ENCODE measurements at regions not wholly inside any gene's neighbourhood (a gene's known extent, or its start where the extent isn't known, plus 50 kb on each side); places are given as distances from the start of the nearest gene placed in this dataset.
"Not testable (repeated sequence)": the region's sequence is repeated elsewhere in the genome, so short reads cannot be mapped to it uniquely, and the experiment has no call there.

- Mint-ChIP-seq H3K27me3 (peaks cover 27% of the 10 kb centered on the region), H3K27ac (ENCODE audit: low read depth) (no peak overlapping the region), H3K4me1 (no peaks in the 10 kb centered on the region), H3K9me3 (no peaks in the 10 kb centered on the region), H3K4me3 (no peak overlapping the region), H3K36me3 (ENCODE audit: insufficient read depth) (no peaks in the 10 kb centered on the region)
- no peak for ATAC-seq (replicated peaks; ENCODE audit: extremely low read depth, poor library complexity, severe bottlenecking)
- no peak for DNase-seq (ENCODE audit: low spot score in 2 of 2)
These were observed 82.9 kb upstream of the DGKG start for GRCh38 chr3:186444974-186445373.

GRCh38 chr3:186444288-186444687 is 82.3 kb upstream of the DGKG start:
- no peak for DNase-seq (ENCODE audit: low spot score in 2 of 2)
- Mint-ChIP-seq H3K36me3 (ENCODE audit: insufficient read depth) (no peaks in the 10 kb centered on the region), H3K4me1 (no peaks in the 10 kb centered on the region), H3K4me3 (no peak overlapping the region), H3K27me3 (peaks cover 27% of the 10 kb centered on the region), H3K9me3 (no peaks in the 10 kb centered on the region), H3K27ac (ENCODE audit: low read depth) (no peak overlapping the region)
- ATAC-seq (replicated peaks; ENCODE audit: extremely low read depth, poor library complexity, severe bottlenecking) = no peak

DNA sequence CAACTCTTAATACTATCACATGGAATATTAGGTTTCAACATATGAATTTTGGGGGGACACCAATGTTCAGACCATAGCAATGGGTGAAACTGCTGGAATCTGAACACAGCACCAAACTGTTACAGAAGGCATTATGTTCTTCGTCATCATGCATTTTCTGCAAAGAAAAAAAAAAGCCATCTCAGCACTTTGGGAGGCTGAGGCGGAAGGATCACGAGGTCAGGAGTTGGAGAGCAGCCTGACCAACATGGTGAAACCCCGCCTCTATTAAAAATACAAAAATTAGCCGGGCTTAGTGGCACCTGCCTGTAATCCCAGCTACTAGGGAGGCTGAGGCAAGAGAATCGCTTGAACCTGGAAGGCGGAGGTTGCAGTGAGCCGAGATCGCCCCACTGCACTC is 80.9 kb upstream of the DGKG start:
- not testable (repeated sequence) for H3K36me3 Mint-ChIP-seq (ENCODE audit: insufficient read depth); H3K4me3 Mint-ChIP-seq; ATAC-seq (replicated peaks; ENCODE audit: extremely low read depth, poor library complexity, severe bottlenecking); H3K27ac Mint-ChIP-seq (ENCODE audit: low read depth); H3K9me3 Mint-ChIP-seq; H3K4me1 Mint-ChIP-seq; DNase-seq (ENCODE audit: low spot score in 2 of 2)
- H3K27me3 Mint-ChIP-seq = peaks cover 24% of the 10 kb centered on the region

GRCh38 chr3:186442162-186442561 is 80.1 kb upstream of the DGKG start:
- peaks cover 18% of the 10 kb centered on the region for H3K27me3 Mint-ChIP-seq
- H3K4me1 Mint-ChIP-seq = no peaks in the 10 kb centered on the region
- H3K27ac Mint-ChIP-seq (ENCODE audit: low read depth) = no peak overlapping the region
- DNase-seq (ENCODE audit: low spot score in 2 of 2) (no peak), ATAC-seq (replicated peaks; ENCODE audit: extremely low read depth, poor library complexity, severe bottlenecking) (no peak)
- H3K4me3 Mint-ChIP-seq = no peak overlapping the region
- H3K9me3 Mint-ChIP-seq = no peaks in the 10 kb centered on the region
- H3K36me3 Mint-ChIP-seq (ENCODE audit: insufficient read depth) = no peaks in the 10 kb centered on the region

- no peaks in the 10 kb centered on the region for H3K9me3 Mint-ChIP-seq
- ATAC-seq (replicated peaks; ENCODE audit: extremely low read depth, poor library complexity, severe bottlenecking) (no peak), DNase-seq (ENCODE audit: low spot score in 2 of 2) (no peak)
- peaks cover 13% of the 10 kb centered on the region for H3K27me3 Mint-ChIP-seq
- H3K4me3 Mint-ChIP-seq = no peak overlapping the region
- no peaks in the 10 kb centered on the region for H3K4me1 Mint-ChIP-seq
- no peak overlapping the region for H3K27ac Mint-ChIP-seq (ENCODE audit: low read depth)
- H3K36me3 Mint-ChIP-seq (ENCODE audit: insufficient read depth) = no peaks in the 10 kb centered on the region
These were observed 78.9 kb upstream of the DGKG start for GRCh38 chr3:186440891-186441290.

GRCh38 chr3:186439725-186440124 is 77.7 kb upstream of the DGKG start:
- DNase-seq (ENCODE audit: low spot score in 2 of 2) = no peak

GRCh38 chr3:186435332-186435731 is 73.3 kb upstream of the DGKG start:
- DNase-seq (ENCODE audit: low spot score in 2 of 2); H3K4me1 Mint-ChIP-seq; H3K36me3 Mint-ChIP-seq (ENCODE audit: insufficient read depth); H3K27ac Mint-ChIP-seq (ENCODE audit: low read depth); H3K27me3 Mint-ChIP-seq; H3K4me3 Mint-ChIP-seq; ATAC-seq (replicated peaks; ENCODE audit: extremely low read depth, poor library complexity, severe bottlenecking); H3K9me3 Mint-ChIP-seq: not testable (repeated sequence)

More at GRCh38 chr3:186439725-186440124, 77.7 kb upstream of the DGKG start:
- Mint-ChIP-seq H3K36me3 (ENCODE audit: insufficient read depth) (no peaks in the 10 kb centered on the region), H3K4me1 (no peaks in the 10 kb centered on the region), H3K4me3 (no peak overlapping the region), H3K9me3 (no peaks in the 10 kb centered on the region), H3K27ac (ENCODE audit: low read depth) (no peak overlapping the region), H3K27me3 (peaks cover 1% of the 10 kb centered on the region)
- ATAC-seq (replicated peaks; ENCODE audit: extremely low read depth, poor library complexity, severe bottlenecking) = no peak

DNA sequence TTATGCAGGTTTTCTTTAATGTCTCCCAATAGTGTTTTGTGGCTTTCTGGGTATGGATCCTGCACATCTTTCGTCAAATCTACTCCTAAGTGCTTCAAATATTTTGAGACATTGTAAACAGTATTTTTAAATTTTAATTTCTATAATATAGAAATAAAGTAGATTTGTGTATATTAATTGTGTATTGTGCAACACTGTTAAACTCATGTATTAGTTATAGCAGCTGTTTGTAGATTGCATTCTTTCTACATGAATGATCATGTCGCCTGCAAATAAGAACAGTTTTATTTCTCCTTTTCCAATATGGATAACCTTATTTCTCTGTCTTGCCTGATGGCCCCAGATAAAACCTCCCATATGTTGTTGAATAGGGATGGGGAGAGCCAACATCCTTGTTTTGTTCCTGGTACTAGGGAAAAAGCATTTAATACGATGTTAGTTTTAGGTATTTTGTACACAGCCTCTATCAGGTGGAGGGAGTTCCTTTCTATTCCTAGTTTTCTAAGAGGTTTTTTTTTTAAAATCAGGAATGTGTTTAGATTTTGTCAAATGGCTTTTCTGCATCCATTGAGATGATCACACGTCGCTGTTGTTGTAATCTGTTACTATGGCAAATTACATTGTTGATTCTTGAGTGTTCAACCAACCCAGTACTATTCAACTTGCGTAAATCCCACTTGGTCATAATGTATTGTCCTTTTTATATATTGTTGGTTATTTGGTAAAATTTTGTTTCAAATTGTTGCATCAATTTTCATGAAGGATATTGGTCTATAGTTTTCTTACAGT is 71.1 kb upstream of the DGKG start:
- H3K36me3 Mint-ChIP-seq (ENCODE audit: insufficient read depth) = no peaks in the 10 kb centered on the region
- no peaks in the 10 kb centered on the region for H3K27me3 Mint-ChIP-seq
- H3K27ac Mint-ChIP-seq (ENCODE audit: low read depth) = no peak overlapping the region

DNA sequence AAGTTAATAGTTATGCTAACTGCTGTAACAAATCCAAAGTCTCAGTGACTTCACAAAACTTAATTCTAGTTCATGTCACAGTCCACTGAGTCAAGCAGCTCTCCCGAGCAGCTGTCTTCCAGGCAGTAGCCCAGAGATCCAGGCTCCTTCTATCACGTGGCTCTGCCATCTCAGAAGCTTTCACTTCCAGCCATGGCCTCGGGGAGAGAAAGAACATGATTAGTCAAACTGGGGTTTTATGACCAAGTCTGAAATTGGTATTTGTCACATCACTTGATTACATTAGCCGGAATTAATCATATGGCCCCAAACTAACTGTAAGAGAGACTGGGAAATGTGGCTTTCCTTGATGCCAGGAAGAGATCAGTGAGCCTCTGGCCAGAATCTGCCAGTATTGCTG is 70.2 kb upstream of the DGKG start:
- H3K4me1 Mint-ChIP-seq = no peaks in the 10 kb centered on the region

More for the DNA sequence above, 71.1 kb upstream of the DGKG start:
- no peaks in the 10 kb centered on the region for H3K4me1 Mint-ChIP-seq
- H3K9me3 Mint-ChIP-seq = no peaks in the 10 kb centered on the region
- no peak overlapping the region for H3K4me3 Mint-ChIP-seq
- ATAC-seq (replicated peaks; ENCODE audit: extremely low read depth, poor library complexity, severe bottlenecking) = no peak
- no peak for DNase-seq (ENCODE audit: low spot score in 2 of 2)

GRCh38 chr3:186427627-186428281 is 65.7 kb upstream of the DGKG start:
- Mint-ChIP-seq H3K27me3 (peaks cover 28% of the 10 kb centered on the region), H3K4me3 (no peak overlapping the region), H3K36me3 (ENCODE audit: insufficient read depth) (no peaks in the 10 kb centered on the region), H3K9me3 (no peaks in the 10 kb centered on the region), H3K27ac (ENCODE audit: low read depth) (no peak overlapping the region), H3K4me1 (no peaks in the 10 kb centered on the region)
- no peak for DNase-seq (ENCODE audit: low spot score in 2 of 2)
- no peak for ATAC-seq (replicated peaks; ENCODE audit: extremely low read depth, poor library complexity, severe bottlenecking)

More for the DNA sequence above, 70.2 kb upstream of the DGKG start:
- DNase-seq (ENCODE audit: low spot score in 2 of 2) = no peak
- Mint-ChIP-seq H3K36me3 (ENCODE audit: insufficient read depth) (no peaks in the 10 kb centered on the region), H3K27ac (ENCODE audit: low read depth) (no peak overlapping the region), H3K9me3 (no peaks in the 10 kb centered on the region), H3K4me3 (no peak overlapping the region), H3K27me3 (no peaks in the 10 kb centered on the region)
- no peak for ATAC-seq (replicated peaks; ENCODE audit: extremely low read depth, poor library complexity, severe bottlenecking)

DNA sequence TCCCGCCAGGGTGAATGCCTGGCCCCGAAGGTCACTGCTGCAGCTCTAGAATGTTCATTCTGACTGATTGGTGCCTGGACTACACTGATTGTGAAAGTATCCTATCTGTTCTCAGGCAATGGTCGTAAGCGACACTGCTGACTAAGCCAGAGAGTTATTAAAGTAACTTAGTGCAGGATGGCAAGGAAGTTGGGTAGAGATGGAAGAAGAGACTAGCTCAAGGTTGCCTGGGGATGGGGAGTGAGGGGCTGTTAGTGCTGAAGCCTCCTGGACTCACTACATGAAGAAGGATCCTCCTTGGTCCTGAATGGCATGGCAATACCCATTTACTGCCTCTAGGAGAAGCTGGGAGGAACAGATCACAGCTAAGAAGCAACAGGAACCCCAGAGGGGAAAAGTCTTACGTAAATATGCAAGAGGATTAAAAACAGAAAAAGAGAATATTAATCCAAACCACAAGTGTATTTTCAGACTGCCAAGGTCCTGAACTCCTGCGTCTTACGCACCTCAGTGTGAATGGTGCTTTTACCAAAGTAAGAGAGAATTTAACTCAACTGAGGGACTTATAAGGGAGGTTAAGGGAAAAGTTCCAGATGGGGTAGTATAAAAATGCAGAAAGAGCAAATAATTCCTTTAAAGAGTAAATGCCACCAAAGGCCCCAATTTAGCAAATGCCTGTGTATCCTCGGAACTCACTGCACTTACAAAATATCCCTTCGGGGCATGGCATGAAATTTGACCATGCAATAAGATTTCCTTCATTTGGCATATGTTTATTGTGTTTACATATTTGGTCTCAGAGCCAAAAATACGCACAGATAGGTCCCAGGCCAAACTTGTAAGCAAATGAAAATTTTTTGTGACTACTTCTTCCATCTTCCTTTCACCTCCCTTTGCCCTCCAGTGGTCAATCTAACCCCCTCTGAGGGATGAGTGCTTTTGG is 64.0 kb upstream of the DGKG start:
- Mint-ChIP-seq H3K27me3 (peaks cover 44% of the 10 kb centered on the region), H3K36me3 (ENCODE audit: insufficient read depth) (no peaks in the 10 kb centered on the region), H3K27ac (ENCODE audit: low read depth) (no peak overlapping the region), H3K9me3 (no peaks in the 10 kb centered on the region), H3K4me3 (no peak overlapping the region), H3K4me1 (no peaks in the 10 kb centered on the region)
- DNase-seq (ENCODE audit: low spot score in 2 of 2) (no peak), ATAC-seq (replicated peaks; ENCODE audit: extremely low read depth, poor library complexity, severe bottlenecking) (no peak)

DNA sequence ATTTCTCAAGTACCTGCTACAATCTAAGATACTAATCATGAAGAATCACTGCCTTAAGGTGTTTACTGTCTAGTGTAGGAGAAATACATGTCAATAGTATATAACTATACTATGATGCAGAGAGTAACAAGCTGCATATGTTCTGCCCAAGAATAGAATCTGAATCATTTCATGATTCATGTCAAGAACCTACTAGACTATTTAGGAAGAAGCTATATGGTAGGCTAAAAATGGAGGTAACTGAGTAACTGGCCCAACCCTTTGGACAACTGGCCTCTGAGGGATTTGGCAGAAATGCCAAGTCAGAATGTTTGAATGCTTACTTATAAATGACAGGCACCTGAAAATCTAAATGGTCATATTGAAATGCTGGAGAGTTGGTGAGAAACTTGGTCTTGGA is 59.9 kb upstream of the DGKG start:
- H3K27ac Mint-ChIP-seq (ENCODE audit: low read depth) = no peak overlapping the region
- no peaks in the 10 kb centered on the region for H3K9me3 Mint-ChIP-seq
- ATAC-seq (replicated peaks; ENCODE audit: extremely low read depth, poor library complexity, severe bottlenecking) = no peak
- DNase-seq (ENCODE audit: low spot score in 2 of 2) = no peak
- no peak overlapping the region for H3K4me3 Mint-ChIP-seq
- peaks cover 73% of the 10 kb centered on the region for H3K27me3 Mint-ChIP-seq
- H3K4me1 Mint-ChIP-seq = no peaks in the 10 kb centered on the region
- no peaks in the 10 kb centered on the region for H3K36me3 Mint-ChIP-seq (ENCODE audit: insufficient read depth)

All from central memory CD8-positive, alpha-beta T cell (primary cell).